ENCODE measurements at regions not wholly inside any gene's neighbourhood (a gene's known extent, or its start where the extent isn't known, plus 50 kb on each side); places are given as distances from the start of the nearest gene placed in this dataset.

DNA sequence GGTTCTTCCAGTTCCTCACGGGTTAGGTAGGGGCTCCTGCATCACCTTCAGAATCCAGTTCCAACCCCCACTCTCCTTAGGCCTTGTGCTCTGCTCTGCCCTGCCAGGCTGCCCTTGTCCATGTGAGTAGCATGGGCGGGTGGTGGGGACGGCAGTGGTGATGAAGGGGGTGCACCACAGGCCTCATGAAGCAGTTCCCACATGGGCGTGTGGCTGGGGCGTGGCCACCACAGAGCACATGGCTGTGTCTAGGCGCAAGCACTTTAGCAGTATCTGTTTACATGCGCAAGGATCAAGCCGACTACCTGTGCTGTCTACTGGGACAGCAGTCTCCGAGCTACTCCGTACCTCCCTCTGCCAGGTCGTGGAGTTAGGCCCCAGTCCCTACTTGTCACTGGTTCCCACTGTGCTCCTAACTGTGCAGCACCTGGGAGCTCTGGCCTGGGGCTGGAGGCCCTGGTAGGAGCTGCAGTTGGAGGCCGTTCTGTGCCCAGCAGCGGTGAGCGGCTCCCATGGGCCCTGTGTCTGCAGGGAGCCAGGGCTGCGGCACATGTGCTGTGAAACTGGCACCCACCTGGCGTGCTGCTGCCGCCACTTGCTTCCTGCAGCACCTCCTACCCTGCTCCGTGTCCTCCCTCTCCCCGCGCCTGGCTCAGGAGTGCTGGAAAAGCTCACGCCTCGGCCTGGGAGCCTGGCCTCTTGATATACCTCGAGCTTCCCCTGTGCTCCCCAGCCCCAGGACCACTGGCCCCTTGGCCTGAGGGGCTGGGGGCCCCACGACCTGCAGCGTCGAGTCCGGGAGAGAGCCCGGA, 53.5 kb downstream of the PLXNA1 start:
- ChIA-PET POLR2A (no interaction called here), CTCF (interaction anchor here (1.0 to 1.5 kb wide), 2 partner anchors 284 to 357 kb away, joined by 4 read pairs; no protein-coding TSS in a partner anchor)
- H3K36me3 ChIP-seq (ENCODE audit: control insufficient read depth, insufficient read depth, low read length) = peaks cover 22% of the 10 kb centered on the region

DNA sequence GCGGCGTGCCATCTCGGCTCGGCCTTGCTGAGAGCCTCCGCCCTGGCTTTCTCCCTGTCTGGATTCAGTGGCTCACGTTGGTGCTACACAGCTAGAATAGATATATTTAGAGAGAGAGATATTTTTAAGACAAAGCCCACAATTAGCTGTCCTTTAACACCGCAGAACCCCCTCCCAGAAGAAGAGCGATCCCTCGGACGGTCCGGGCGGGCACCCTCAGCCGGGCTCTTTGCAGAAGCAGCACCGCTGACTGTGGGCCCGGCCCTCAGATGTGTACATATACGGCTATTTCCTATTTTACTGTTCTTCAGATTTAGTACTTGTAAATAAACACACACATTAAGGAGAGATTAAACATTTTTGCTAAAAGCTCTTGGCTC, 54.1 kb downstream of the PLXNA1 start:
- no peak for DNase-seq (ENCODE audit: low read depth)
- H3K4me3 ChIP-seq (ENCODE audit: low read depth, low read length) = no peak overlapping the region
- CTCF ChIA-PET = interaction anchor here (1.5 kb wide), 1 partner anchor 285 kb away, joined by 4 read pairs; no protein-coding TSS in a partner anchor
- POLR2A ChIA-PET = no interaction called here
- peaks cover 4% of the 10 kb centered on the region; the same call in 1 of the 2 replicates for H3K27me3 ChIP-seq (ENCODE audit: control insufficient read depth, insufficient read depth, low read length)
- peaks cover 18% of the 10 kb centered on the region for H3K36me3 ChIP-seq (ENCODE audit: control insufficient read depth, insufficient read depth, low read length)
- TF ChIP-seq, protein P1, sequence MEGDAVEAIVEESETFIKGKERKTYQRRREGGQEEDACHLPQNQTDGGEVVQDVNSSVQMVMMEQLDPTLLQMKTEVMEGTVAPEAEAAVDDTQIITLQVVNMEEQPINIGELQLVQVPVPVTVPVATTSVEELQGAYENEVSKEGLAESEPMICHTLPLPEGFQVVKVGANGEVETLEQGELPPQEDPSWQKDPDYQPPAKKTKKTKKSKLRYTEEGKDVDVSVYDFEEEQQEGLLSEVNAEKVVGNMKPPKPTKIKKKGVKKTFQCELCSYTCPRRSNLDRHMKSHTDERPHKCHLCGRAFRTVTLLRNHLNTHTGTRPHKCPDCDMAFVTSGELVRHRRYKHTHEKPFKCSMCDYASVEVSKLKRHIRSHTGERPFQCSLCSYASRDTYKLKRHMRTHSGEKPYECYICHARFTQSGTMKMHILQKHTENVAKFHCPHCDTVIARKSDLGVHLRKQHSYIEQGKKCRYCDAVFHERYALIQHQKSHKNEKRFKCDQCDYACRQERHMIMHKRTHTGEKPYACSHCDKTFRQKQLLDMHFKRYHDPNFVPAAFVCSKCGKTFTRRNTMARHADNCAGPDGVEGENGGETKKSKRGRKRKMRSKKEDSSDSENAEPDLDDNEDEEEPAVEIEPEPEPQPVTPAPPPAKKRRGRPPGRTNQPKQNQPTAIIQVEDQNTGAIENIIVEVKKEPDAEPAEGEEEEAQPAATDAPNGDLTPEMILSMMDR (IDR thresholded peaks at IDR 0.05; ENCODE audit: insufficient read depth, low read depth, low read length) = no peak

More for the DNA sequence above, 53.5 kb downstream of the PLXNA1 start:
- TF ChIP-seq, protein P1 (IDR thresholded peaks at IDR 0.05; ENCODE audit: insufficient read depth, low read depth, low read length) = no peak
- H3K4me3 ChIP-seq (ENCODE audit: low read depth, low read length) = no peak overlapping the region
- DNase-seq (ENCODE audit: low read depth) = no peak
- H3K27me3 ChIP-seq (ENCODE audit: control insufficient read depth, insufficient read depth, low read length) = peaks cover 4% of the 10 kb centered on the region; the same call in 1 of the 2 replicates

GRCh38 chr3:127037418-127037841, 54.5 kb downstream of the PLXNA1 start:
- Histone ChIP-seq H3K27me3 (ENCODE audit: control insufficient read depth, insufficient read depth, low read length) (peaks cover 4% of the 10 kb centered on the region; the same call in 1 of the 2 replicates), H3K4me3 (ENCODE audit: low read depth, low read length) (no peak overlapping the region), H3K36me3 (ENCODE audit: control insufficient read depth, insufficient read depth, low read length) (peaks cover 15% of the 10 kb centered on the region)
- POLR2A ChIA-PET = no interaction called here
- TF ChIP-seq, protein P1 (IDR thresholded peaks at IDR 0.05; ENCODE audit: insufficient read depth, low read depth, low read length) = no peak
- CTCF ChIA-PET = interaction anchor here (1.5 kb wide), 1 partner anchor 285 kb away, joined by 4 read pairs; no protein-coding TSS in a partner anchor
- DNase-seq (ENCODE audit: low read depth) = no peak

GRCh38 chr3:127037971-127038446, 55.1 kb downstream of the PLXNA1 start:
- CTCF ChIA-PET = interaction anchor here (1.5 kb wide), 1 partner anchor 286 kb away, joined by 4 read pairs; no protein-coding TSS in a partner anchor
- Histone ChIP-seq H3K36me3 (ENCODE audit: control insufficient read depth, insufficient read depth, low read length) (peaks cover 10% of the 10 kb centered on the region), H3K27me3 (ENCODE audit: control insufficient read depth, insufficient read depth, low read length) (peaks cover 4% of the 10 kb centered on the region; the same call in 1 of the 2 replicates), H3K4me3 (ENCODE audit: low read depth, low read length) (no peak overlapping the region)
- no peak for DNase-seq (ENCODE audit: low read depth)
- POLR2A ChIA-PET = no interaction called here
- TF ChIP-seq, protein P1 (IDR thresholded peaks at IDR 0.05; ENCODE audit: insufficient read depth, low read depth, low read length) = no peak

DNA sequence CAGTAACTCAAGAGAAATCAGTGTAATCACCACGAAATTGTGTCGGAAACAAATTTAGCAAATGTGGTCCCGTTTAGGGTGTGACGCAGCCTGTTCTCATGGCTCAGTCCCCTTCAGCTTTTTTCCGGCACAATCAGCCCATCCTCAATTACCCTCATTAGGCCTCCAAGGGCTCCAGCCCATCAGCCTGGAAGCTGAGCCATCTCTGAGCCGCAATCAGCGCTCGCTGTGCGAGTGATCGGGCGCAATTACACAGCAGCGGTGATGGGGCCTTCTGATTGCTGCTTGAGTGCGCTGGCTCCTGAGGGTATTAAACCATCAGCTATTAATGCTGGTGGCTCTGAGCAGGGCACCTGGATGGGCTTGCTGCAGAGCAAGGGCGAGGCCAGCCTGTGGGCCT, 55.6 kb downstream of the PLXNA1 start:
- Histone ChIP-seq H3K4me3 (ENCODE audit: low read depth, low read length) (no peak overlapping the region), H3K36me3 (ENCODE audit: control insufficient read depth, insufficient read depth, low read length) (peaks cover 8% of the 10 kb centered on the region), H3K27me3 (ENCODE audit: control insufficient read depth, insufficient read depth, low read length) (peaks cover 4% of the 10 kb centered on the region; the same call in 1 of the 2 replicates)
- ChIA-PET CTCF (no interaction called here), POLR2A (no interaction called here)
- TF ChIP-seq, protein P1 (IDR thresholded peaks at IDR 0.05; ENCODE audit: insufficient read depth, low read depth, low read length) = no peak
- no peak for DNase-seq (ENCODE audit: low read depth)

Measured in BJ (cell line).